Lung microvascular endothelial cell (primary cell): ENCODE measurements at regions not wholly inside any gene's neighbourhood (a gene's known extent, or its start where the extent isn't known, plus 50 kb on each side); places are given as distances from the start of the nearest gene placed in this dataset.
"Not testable (repeated sequence)": the region's sequence is repeated elsewhere in the genome, so short reads cannot be mapped to it uniquely, and the experiment has no call there.

Experiments
- DNase-seq, 2 donors: peaks; one replicate each; pipeline versions ENCODE4 v3.0.0 to v3.0.0-alpha.2; 2010; ENCODE audit warnings: low read depth in 2 of 2

GRCh38 chr19:27858981-27859581 lies 1353.9 kb downstream of the UQCRFS1 start:
- no peak for DNase-seq

GRCh38 chr19:27852931-27853330 lies 1360.0 kb downstream of the UQCRFS1 start:
- DNase-seq, result not testable (repeated sequence)

DNA sequence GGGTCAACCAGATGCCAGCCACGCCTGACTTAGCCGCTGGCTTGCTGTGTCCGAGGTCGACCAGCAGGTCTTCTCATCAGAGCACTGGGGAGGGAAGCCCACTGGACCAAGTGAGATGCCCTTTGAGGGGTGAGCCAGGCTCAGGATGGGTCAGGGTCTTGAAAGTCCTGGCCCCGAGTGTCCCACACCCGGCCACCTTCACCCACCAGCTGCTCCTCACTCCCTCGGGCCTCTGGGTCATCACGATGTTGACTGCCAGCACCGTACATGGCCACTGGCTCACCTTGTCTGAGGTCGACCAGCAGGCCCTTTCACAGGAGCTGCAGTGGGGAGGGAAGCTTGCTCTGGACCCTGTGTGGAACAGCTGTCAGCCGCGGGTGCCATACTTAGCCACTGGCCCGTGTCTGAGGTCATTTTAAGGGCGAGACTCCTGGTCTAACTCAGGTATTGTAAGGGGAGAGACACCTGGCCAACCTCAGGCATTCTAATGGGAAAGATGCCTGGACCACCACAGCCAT lies 1361.3 kb downstream of the UQCRFS1 start:
- DNase-seq, result no peak

DNA sequence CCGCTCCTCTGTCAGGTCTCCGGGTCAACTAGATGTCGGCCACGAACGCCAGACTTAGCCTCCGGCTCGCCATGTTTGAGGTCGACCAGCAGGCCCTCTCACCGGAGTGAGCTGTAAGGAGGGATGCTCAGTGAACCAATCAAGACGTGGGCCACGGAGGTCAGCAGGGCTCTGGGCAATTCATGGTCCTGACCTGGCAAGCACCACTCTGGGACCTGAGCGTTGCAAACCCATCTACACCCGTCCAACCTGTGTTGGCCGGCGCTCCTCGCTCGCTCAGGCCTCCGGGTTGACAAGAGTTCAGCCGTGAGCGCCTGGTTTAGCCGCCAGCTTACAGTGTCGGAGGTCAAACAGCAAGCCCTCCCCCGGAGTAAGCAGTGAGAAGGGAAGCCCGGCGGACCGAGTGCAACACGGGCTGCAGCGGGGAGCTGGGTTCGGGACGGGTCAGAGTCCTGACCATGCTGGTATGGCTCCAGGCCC lies 1361.9 kb downstream of the UQCRFS1 start:
- DNase-seq, result no peak

- DNase-seq, result no peak
These were observed 1366.0 kb downstream of the UQCRFS1 start for GRCh38 chr19:27846944-27847343.

DNA sequence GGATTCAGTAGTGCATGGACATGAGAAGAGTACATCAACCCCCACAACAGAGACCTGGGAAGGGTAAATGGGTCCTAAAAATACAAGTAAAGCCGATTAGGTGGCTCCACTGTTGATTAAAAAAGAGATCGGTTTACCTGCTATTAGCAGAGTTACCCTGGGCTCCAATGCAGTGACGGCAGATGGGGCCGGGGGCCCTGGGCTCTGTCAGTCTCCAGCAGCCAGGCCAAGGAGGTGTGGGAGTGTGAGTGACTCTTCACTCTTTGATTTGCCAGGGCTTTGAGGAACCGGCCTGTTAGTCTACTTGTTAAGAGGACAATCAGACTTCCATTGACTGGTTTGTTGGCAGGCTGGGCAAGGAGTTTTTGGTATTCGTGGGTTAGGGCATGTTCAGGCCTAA lies 1368.7 kb downstream of the UQCRFS1 start:
- no peak for DNase-seq

- no peak for DNase-seq
These were observed 1369.1 kb downstream of the UQCRFS1 start for GRCh38 chr19:27843861-27844260.

DNA sequence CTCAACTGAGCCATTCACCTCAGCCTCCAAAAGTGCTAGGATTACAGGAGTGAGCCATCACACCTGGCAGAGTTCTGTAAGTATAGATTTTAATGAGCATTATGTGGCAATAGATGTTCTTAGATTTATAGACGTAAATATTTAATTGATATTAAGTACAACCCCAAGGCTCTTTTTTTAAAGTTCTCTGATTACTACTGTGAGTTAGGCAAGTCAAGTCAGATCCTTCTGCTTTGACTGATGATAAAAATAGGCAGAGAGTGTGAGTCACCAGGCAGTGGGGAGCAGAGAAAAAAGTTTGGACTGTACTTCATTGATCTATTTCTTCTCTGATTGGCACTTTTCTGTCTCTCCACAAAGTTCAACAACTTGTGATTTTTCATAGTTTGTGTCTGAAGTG lies 1379.9 kb downstream of the UQCRFS1 start:
- no peak for DNase-seq

- DNase-seq, result no peak
These were observed 1384.1 kb downstream of the UQCRFS1 start for GRCh38 chr19:27828829-27829228.

DNA sequence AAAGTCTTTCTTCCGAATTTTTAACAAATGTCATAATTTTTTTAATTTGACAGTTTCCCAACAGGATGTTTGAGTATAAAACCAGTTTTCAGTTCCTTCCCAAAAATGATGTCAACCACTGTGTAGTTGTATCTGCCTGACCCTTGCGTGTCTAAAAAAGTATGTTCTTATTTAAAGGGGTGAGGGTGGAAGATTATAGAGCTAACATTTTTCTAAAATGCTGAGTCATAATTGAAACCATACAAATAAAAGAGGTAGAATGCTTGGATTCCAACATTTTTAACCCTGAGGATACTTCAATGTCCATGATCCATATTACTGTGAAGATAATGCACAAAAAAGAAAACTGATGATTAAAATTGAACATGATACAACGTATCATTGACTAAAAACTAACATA lies 1388.8 kb downstream of the UQCRFS1 start:
- DNase-seq, result no peak

GRCh38 chr19:27822336-27822735 lies 1390.6 kb downstream of the UQCRFS1 start:
- DNase-seq, result no peak

- no peak for DNase-seq
These were observed 1391.4 kb downstream of the UQCRFS1 start for GRCh38 chr19:27821418-27822018.

DNA sequence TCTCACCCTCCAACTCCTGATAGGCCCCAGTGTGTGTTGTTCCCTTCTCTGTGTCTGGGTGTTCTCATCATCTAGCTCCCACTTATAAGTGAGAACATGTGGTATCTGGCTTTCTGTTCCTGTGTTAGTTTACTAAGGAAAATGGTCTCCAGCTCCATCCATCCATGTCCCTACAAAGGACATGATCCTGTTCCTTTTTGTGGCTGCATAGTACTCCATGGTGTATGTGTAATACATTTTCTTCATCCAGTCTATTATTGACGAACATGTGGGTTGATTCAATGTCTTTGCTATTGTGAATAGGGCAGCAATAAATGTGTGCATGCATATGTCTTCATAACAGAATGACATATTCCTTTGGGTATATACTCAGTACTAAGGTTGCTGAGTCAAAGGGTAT lies 1397.0 kb downstream of the UQCRFS1 start:
- no peak for DNase-seq

- DNase-seq, result not testable (repeated sequence)
These were observed 1398.1 kb downstream of the UQCRFS1 start for GRCh38 chr19:27814834-27815233.

- DNase-seq, result not testable (repeated sequence)
These were observed 1398.7 kb downstream of the UQCRFS1 start for GRCh38 chr19:27814274-27814673.

DNA sequence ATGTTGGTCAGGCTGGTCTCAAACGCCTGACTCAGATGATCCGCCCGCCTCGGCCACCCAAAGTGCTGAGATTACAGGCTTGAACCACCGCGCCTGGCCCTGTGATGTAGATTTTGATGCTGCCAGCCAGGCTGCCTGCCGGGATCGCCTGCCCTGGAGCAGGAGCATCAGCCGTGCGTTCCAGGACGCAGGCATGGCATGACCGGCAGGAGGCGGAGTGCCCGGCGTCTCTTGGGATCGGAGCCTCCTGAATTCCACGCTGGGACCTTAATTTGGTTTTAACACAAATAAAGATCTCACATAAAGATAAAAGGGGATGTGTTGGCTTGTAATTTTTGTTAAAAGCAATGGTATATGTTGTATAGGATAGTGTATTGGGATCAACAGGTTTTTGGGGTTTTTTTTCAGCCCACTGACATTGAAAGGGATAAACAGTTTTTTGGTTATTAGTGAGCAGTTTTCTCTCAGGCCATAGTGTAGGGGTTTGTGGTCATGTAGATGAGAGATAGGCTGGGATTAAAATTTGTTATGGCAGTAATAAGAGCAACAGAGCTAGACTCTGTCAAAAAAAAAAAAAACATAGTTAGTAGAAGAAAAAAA lies 1406.4 kb downstream of the UQCRFS1 start:
- DNase-seq, result no peak

- DNase-seq, result no peak
These were observed 1407.1 kb downstream of the UQCRFS1 start for GRCh38 chr19:27805848-27806247.

DNA sequence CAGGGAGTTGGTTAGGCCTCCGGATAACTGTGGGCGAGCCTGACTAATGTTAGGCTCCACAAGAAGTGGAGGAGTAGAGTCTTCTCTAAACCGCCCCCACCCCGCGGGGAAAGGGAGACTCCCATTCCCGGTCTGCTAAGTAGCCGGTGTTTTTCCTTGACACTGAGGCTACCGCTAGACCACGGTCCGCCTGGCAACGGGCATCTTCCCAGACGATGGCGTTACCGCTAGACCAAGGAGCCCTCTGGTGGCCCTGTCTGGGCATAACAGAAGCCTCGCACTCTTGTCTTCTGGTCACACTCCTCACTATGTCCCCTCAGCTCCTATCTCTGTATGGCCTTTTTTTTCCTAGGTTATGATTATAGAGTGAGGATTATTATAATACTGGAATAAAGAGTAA lies 1410.7 kb downstream of the UQCRFS1 start:
- DNase-seq, result not testable (repeated sequence)

GRCh38 chr19:27796540-27796939 lies 1416.4 kb downstream of the UQCRFS1 start:
- no peak for DNase-seq

DNA sequence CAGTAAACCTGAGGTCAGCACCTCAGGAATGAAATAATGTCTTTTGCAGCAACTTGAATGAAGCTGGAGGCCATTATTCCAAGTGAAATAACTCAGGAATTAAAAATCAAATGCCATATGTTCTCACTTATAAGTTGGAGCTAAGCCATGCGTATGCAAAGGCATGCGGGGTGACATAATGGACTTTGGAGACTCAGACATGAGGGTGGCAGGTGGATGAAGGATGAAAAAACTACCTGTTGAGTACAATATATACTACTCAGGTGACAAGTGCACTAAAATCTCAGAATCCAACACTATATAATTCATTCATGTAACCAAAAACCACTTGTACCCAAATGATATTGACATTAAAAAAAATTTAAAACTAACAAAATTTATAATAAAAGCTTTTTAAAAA lies 1416.9 kb downstream of the UQCRFS1 start:
- no peak for DNase-seq

- DNase-seq, result no peak
These were observed 1417.6 kb downstream of the UQCRFS1 start for GRCh38 chr19:27795369-27795768.

GRCh38 chr19:27794494-27795042 lies 1418.4 kb downstream of the UQCRFS1 start:
- peak; percentile 38 to 58 for DNase-seq
